ENCODE measurements at regions not wholly inside any gene's neighbourhood (a gene's known extent, or its start where the extent isn't known, plus 50 kb on each side); places are given as distances from the start of the nearest gene placed in this dataset.

DNA sequence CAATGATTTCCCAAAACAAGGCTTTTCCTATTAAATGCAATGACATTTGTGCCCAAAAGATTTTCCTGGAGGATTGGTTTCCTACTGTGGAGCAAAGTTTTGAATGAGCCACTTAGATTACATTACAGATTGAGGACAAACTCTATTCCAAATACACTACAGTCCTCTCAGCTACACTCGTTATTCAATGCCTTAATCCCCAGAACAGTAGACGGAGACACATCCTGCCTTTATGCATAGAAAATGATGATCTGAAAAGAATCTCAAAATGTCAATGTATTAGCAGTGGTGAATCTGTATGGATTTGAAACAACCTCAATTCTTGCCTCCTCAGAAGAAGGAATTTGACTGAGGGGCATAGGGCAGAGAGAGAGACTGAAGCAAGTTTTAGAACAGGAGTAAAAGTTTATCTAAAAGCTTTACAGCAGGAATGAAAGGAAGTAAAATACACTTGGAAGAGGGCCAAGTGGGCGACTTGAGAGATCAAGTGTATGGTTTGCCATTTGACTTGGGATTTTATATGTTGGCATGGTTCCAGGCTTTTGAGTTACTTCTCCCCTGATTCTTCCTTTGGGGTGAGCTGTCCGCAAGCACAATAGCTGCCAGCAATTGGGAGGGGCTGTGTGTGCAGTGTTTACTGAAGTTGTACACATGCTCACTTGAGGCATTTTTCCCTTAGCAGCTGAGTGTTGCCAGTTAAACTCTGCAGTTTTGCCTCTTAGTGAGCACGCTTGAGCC is 891.9 kb upstream of the MBL2 start:
- TF ChIP-seq CTCF (IDR thresholded peaks at IDR 0.05 in 4 of 5, conservative IDR thresholded peaks at IDR 0.05 in 1 of 5), result no peak
- TF ChIP-seq POLR2A (IDR thresholded peaks at IDR 0.05), result no peak
